Neural progenitor cell (in vitro differentiated cells): ENCODE measurements at regions not wholly inside any gene's neighbourhood (a gene's known extent, or its start where the extent isn't known, plus 50 kb on each side); places are given as distances from the start of the nearest gene placed in this dataset.
"Not testable (repeated sequence)": the region's sequence is repeated elsewhere in the genome, so short reads cannot be mapped to it uniquely, and the experiment has no call there.

Experiments
- CTCF ChIP-seq: fragments of 200-600 bp; sonication (generic); IDR thresholded peaks from 2 replicates; pipeline ENCODE4 v1.5.1; 2017; ENCODE audit warnings: antibody characterized with exemption, mild to moderate bottlenecking
- EZH2 ChIP-seq: fragments of 200-600 bp; sonication (generic); IDR thresholded peaks from 2 replicates; pipeline ENCODE4 v1.6.1; 2017; ENCODE audit warnings: antibody characterized with exemption, mild to moderate bottlenecking, moderate library complexity
- EZH2phosphoT487 ChIP-seq: fragments of 200-600 bp; sonication (generic); IDR thresholded peaks from 2 replicates; pipeline ENCODE4 v1.6.1; 2017; ENCODE audit warnings: antibody characterized with exemption

GRCh38 chr2:110311713-110312444 is 99.5 kb upstream of the MTLN start:
- TF ChIP-seq EZH2, CTCF, EZH2phosphoT487: not testable (repeated sequence)
